HG03103 (cell line): ENCODE measurements at regions not wholly inside any gene's neighbourhood (a gene's known extent, or its start where the extent isn't known, plus 50 kb on each side); places are given as distances from the start of the nearest gene placed in this dataset.
"Not testable (repeated sequence)": the region's sequence is repeated elsewhere in the genome, so short reads cannot be mapped to it uniquely, and the experiment has no call there.

ENCODE experiments used
- ATAC-seq: cut with Tn5 transposase; IDR thresholded peaks from one replicate; pipeline ENCODE4 v1.9.1; 2021; ENCODE audit warnings: low read depth; ENCODE audit not compliant: unreplicated experiment

DNA sequence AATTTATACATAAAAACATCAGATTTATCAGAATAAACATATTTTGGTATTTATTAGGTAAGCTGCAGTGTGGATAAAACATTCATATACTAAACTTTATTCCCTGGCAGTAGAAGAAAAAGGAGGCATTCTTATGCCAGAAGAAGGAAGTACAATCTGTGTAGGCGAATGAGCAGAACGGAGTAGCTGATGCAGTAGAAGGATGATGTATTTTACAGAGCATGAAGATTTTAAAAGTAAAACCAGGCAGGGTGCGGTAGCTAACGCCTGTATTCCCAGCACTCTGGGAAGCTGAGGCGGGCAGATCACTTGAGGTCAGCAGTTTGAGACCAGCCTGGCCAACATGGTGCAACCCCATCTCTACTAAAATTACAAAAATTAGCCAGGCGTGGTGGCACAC, 294.9 kb upstream of the MKLN1 start:
- ATAC-seq: no peak

DNA sequence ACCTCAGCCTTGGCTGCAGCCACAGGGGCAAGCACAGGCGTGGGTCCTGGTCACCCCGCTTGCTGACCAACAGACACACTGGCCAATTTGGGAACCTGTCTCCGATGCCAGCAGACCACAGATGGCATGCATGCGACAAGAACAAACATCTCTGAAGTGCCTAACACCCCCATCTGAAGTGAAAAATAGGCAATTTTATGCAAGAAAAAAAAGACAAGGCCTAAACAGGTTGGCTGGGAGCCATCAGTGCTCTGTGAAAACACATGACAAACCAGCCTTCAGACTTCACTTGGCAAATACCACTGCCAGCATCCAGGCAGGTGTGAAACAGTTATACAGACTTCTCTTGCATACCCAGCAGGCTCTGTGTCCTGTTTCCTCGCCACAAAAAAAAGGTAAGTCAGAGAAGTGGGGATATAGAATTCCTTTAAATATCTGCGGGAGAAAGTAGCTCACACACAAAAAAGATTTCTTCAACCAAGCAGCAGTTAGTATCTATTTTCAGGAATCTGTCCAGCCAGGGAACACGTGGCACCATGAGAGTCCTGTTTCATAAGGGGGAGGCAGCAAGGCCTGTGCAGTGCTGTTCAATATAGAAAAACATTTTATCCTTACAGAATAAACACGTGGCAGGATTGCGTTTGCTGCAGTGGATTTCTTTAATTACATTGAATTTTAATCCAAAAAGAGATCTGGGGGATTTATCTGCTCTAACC, 293.4 kb upstream of the MKLN1 start:
- no peak for ATAC-seq

DNA sequence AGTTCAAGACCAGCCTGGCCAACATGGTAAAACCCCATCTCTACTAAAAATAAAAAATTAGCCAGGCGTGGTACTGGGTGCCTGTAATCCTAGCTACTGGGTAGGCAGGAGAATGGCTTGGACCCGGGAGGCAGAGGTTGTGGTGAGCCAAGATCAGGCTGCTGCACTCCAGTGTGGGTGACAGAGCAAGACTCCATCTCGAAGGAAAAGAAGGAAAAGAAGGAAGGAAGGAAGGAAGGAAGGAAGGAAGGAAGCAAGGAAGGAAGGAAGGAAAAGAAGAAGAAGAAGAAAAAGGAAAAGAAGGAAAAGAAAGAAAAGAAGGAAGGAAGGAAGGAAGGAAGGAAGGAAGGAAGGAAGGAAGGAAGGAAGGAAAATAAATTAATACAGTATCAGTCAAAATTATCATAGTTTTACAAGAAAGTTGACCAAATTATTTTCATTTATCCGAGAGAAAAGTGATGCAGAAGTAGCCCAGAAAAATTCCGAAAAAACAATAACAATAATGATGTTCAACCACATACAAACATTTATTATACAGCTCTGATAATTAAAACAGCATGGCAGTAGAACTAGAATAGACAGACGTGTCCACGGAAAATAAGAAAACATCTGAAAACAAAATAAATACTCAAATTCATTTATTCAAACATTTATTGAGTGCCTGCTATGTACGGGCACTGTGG, 292.4 kb upstream of the MKLN1 start:
- ATAC-seq: no peak

DNA sequence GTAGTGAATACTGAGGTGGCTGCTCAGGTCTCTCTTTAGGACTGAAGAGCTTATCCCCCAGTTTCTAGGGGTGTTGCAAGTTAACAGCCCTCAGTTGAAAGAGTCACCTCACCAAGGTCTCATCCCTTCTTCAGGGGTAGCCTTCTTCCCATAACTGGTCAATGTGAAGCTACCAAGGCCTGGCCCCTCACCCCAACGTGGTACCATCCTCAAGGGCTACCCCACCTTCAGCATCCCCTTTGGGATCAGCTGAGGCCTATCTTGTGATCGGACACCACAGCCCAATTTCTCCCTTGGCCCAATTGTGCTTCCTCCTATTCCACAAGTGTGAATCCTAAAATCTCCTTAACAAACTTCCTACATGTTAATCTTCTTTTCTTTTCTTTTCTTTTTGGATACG, 289.5 kb upstream of the MKLN1 start:
- no peak for ATAC-seq

DNA sequence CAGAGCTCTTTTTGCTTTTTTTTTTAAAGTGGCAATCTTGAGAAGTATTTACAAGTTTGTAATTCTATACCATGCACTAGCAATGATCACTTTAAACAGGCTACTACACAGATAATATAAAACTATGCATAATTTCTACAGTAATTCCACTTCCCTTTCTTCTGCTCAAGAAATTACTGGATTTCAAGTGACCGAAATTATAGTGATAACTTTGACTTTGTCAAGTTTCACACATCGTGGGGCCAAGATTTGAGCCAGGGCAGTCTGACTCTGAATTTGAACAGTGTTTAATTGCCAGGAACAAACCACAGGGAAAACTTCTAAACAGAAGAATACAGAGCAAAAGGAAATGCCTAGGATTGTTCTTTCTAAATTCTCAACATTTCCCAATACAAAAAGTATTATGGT, 288.3 kb upstream of the MKLN1 start:
- ATAC-seq: no peak

DNA sequence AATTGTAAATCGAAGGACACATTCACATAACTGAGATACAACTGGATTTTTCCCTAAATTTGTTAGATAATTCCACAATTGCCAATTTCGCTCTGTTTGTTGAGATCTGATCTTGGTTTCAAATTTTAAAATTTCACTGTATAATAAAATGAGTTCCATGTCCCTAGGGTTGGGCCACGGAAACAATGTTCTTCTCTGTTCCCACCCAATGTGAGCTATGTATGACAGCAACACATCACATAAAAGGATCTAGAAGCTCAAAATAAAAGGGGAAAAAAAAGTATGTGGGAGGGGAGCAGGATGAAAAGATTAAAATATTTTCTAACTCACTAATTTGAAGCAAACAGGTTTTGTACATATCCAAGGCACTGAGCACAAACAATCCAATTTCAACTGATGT, 287.8 kb upstream of the MKLN1 start:
- no peak for ATAC-seq

DNA sequence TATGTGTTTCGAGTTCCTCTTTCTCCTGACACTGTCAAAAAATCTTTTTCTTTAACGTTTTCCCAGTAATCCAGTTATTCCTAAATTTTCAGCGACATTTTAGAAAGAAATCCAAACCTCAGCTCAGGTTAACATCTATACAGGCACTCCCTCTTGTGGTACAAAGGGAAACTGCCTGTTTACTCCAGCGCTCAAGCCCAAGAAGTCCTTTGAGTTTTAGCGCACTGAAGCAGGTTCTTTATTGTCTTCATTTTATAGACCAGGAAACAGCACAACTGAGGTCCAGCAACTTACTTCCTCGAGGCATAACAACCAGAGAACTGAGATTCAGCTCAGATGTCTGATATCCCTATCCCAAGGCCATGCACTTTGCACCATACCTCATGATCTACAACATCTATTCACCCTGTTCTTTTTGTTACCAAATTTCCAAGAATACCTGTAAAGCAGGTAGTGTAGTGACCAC, 287.2 kb upstream of the MKLN1 start:
- ATAC-seq: no peak

DNA sequence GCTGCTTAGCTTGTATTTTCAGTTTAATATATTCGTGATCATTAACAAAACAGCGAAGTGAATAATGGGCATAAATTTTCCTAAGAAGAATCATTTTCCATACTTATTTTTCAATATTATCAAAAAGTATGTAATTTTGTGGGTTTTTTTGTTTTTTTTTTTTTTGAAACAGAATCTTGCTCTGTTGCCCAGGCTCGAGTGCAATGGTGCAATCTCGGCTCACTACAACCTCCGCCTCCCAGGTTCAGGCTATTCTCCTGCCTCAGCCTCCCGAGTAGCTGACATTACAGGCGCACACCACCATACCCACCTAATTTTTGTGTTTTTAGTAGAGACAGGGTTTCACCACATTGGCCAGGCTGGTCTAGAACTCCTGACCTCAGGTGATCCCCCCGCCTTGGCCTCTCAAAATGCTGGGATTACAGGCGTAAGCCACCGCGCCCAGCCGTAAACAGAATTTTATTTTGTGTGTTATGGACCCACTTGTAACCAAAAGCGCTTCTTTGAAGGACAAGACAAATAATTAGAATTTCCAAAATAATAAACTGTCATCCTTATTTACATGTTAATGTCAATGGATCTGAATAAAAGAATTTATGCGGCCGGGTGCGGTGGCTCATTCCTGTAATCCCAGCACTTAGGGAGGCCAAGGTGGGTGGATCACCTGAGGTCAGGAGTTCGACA, 286.5 kb upstream of the MKLN1 start:
- ATAC-seq: not testable (repeated sequence)

DNA sequence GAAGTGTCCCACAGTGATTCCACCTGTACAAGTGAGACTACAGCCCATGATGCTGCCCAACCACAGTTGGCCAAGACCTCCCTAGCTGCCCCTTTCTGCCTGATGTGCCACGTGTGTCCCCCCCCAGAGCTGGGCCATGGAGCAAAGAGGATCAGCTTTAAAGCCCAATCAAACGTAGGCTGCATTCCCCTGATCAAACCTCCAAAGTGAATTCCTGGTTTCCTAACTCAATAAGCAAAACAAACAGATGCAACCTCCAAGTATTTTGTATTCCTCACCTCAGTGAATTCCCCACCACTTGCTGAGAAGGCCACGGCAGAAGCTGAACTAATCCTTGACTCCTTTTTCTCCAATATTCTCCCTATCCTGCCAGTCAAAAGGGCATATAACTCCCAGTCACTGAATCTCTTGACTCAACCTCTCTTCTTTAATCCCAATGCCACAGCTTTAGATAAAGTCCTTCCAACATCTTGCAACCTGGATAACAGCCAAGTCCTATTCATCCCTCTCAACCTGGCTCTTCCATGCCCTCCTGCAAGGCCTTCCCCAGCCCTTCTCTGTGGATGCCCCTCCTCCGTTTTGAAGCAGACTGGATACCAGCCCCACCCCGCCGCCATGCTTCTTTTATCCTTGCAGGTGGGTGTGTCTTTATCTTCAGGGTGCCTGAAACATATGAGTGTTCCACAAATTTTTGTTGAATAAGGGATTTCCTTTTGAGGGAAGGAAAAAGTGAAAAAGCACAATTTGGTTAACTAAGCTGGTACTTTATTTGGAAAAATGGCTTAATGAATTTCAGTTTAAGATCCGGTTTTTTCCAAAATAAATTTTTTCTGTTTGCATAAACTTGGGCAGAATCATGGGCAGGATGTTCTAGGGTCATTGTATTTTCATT, 285.2 kb upstream of the MKLN1 start:
- ATAC-seq: no peak

DNA sequence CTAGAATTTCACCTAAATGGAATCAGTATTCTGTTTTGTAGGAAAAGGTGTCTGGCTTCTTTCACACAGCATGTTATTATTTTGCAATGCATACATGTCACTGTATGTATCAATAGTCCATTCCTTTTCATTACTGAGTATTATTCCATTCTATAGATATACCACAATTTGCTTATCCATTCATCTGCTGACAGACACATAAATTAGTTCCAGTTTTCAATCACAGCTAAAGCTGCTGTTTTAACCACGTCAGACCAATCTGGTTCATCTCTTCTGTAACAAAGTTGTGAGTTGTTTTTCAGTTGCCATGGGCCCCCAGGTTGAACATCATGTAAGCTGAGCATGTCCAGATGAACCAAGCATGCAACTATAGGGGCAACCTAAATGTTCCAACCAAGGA, 282.1 kb upstream of the MKLN1 start:
- no peak for ATAC-seq

DNA sequence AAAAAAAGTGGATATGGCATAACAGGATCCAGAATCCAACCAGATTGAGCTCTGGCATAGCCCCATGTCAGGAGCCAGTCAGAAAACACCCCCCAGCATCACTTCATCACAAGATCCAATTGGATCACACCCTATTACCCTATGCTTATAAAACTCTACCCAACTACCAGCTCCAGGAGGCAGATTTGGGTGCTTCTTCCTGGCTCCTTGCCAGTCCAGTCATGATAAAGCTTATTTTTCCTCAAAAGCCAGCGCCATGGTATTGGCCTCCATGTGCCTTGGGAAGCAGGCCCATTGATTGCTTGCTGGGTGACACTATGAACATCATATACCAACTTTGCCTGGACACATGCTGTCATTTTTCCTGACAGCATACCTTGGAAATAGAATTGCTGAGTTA, 281.4 kb upstream of the MKLN1 start:
- no peak for ATAC-seq

DNA sequence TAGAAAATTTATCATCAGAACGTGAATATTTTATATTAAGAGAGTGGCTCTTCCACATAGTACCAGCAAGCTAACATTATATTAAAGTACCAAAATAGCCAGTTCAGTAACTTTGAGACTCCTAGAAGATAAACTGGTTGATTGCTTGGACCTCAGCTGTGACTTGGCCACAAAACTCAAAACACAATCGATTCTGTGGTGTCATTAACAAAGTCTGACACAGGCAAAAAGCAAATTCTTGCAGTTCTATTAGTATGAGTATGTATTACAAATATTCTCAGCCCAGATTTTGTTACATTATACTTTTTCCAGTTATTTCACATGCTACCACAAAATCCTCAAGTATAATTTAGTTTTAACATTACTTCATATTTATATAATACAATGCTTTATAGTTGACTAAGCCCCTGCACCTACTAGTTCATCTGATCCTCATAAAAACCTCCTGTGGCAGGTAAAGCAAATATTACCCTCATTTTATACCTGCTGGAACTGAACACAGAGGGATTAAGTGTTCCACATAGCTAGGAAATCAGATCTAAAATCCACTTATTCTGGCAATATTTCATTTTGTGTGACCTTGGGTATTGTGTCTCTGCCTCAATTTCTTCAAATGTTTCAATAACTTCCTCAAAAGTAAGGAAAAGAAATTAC, 279.9 kb upstream of the MKLN1 start:
- no peak for ATAC-seq

DNA sequence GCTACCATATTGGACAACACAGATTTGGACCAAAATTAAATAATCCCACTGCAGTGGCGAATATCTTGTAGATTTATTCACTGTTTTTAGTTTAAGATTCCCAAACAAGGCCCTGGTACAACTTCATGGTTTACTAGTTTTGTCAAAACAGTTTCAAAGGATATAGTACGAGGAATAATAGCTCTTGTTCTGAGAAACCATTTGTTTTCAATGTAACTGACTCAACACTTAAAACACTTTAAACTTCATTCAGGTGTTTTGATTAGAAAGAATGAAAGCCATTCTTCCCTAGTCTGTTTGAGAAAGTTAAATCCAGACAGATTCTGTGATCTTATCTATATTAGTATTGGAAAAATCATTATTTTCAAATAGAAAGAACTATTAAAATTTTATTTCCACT, 276.4 kb upstream of the MKLN1 start:
- no peak for ATAC-seq

DNA sequence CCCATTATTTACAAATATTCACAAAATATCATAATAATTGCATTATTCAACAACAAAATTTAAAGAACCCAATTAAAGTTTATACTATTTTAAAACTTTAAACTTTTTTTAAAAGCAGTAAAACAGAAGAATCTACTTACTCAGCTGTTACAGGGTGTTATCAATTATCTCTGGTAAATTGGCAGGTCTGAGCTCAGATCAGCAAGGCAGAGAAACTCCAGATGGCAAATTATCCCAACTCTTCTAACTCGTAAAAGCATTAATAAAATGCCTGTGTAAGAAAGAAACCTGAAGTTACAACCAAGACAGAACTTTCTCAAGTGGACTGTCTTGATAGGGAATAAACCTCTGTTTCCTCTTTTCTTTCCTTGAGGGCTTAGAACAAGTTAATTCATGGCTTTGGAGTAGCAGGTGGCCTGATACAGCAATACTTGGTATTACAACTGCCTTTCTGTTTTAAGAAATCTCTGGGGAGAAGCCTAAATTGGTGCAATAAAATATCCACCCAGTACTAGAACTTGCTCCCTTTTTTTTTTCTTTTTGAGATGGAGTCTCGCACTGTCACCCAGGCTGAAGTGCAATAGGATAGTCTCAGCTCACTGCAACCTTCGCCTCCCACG, 275.3 kb upstream of the MKLN1 start:
- ATAC-seq: no peak

DNA sequence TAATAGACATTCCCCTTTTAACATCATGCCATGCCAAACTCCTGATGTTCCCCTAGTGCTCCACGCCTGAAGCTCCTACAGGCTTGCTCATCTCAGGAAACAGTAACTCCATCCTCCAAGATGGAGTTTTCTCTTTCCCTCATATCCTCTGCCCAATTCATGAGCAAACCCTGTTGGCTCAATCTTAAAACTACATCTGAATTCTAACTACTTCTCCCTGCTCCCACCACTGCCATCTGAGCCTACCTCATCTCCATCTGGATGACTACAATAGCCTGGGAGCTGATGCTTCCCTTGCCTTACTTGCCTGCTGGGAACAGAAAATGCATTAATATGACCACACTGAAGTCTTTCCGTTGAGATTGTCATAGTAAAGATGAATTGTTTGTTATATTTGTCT, 271.7 kb upstream of the MKLN1 start:
- ATAC-seq: no peak

DNA sequence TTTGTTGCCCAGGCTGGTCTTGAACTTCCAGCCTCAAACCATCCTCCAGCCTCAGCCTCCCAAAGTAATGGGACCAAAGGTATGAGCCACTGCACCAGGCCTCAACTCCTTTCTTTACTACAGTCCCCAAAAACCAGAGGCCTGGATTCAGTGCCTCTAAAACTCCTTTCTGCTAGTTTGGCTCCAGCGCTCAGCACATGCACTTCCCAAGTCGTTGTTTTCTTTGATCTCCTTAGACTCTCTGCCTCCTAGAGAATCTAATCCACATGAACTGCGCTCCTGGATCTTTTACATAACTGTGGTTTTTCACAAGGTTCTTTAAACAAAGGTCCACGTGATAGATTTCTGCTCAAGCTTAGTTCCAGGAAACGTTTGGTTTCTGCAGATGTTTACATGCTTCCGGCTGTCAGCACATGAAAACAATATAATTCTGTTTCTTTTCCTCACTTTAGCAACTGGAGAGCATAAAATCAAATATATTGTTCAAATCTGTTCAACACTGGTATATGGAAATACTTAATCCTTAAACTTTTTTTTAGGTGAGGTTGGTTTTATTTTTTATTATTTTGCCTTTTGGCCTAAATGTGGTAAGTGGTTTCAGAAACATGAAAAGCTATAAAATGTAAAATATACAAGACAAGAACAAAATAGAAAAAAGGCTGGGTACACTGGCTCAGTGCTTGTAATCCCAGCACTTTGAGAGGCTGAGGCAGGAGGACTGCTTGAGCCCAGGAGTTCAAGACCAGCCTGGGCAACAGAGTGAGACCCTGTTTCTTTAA, 270.5 kb upstream of the MKLN1 start:
- ATAC-seq: no peak

DNA sequence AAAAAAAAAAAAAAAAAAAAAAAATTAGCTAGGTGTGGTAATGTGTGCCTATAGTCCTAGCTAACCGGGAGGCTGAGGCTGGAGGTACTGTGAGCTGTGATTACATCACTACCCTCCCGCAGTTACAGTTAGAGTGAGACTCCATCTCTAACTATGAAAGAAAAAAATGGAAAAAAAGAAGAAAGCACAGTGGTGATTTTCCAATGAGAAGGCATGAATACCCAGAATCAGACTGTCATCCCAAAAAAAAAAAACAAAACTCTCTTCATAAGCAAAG, 269.9 kb upstream of the MKLN1 start:
- ATAC-seq: no peak

DNA sequence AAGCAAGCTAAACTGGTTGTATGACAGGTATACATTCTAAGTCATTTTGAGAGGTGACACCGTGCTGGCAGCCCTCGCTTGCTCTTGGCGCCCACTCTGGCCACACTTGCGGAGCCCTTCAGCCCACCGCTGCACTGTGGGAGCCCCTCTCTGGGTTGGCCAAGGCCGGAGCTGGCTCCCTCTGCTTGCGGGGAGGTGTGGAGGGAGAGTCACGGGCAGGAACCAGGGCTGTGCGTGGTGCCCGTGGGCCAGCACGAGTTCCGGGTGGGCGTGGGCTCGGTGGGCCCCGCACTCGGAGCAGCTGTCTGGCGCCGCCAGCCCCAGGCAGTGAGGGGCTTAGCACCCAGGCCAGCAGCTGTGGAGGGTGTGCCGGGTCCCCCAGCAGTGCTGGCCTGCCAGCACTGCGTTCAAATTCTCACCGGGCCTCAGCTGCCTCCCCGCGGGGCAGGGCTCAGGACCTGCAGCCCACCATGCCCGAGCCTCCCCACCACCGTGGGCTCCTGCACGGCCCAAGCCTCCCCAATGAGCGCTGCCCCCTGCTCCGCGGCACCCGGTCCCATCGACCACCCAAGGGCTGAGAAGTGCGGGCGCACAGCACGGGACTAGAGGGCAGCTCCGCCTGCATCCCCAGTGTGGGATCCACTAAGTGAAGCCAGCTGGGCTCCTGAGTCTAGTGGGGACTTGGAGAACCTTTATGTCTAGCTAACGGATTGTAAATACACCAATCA, 269.0 kb upstream of the MKLN1 start:
- ATAC-seq: not testable (repeated sequence)

DNA sequence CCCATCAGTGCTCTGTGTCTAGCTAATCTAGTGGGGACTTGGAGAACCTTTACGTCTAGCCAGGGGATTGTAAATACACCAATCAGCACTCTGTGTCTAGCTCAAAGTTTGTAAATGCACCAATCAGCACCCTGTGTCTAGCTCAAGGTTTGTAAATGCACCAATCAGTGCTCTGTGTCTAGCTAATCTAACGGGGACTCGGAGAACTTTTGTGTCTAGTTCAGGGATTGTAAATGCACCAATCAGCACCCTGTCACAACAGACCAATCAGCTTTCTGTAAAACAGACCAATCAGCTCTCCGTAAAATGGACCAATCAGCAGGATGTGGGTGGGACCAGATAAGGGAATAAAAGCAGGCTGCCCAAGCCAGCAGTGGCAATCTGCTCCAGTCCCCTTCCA, 268.3 kb upstream of the MKLN1 start:
- ATAC-seq: not testable (repeated sequence)
